22Rv1 (cell line): ENCODE measurements at regions not wholly inside any gene's neighbourhood (a gene's known extent, or its start where the extent isn't known, plus 50 kb on each side); places are given as distances from the start of the nearest gene placed in this dataset.

ENCODE experiments used
- H3K27ac ChIP-seq: fragments of 450-650 bp; 2 replicates; pipeline ENCODE4 v1.5.1; 2017
- CTCF ChIP-seq: fragments of 450-650 bp; IDR thresholded peaks from 2 replicates; pipeline ENCODE4 v1.5.1; 2017; ENCODE audit warnings: mild to moderate bottlenecking
- ZFX ChIP-seq: fragments of 450-650 bp; IDR thresholded peaks from 2 replicates; pipeline ENCODE4 v1.6.1; 2017; ENCODE audit warnings: antibody characterized with exemption, borderline replicate concordance

GRCh38 chr18:26650310-26651268 lies 102.2 kb upstream of the KCTD1 start:
- no peak overlapping the region for H3K27ac ChIP-seq
- TF ChIP-seq ZFX (no peak), CTCF (no peak)

GRCh38 chr18:26649193-26649543 lies 100.8 kb upstream of the KCTD1 start:
- TF ChIP-seq ZFX (no peak), CTCF (no peak)
- no peak overlapping the region for H3K27ac ChIP-seq

- no peak overlapping the region for H3K27ac ChIP-seq
- TF ChIP-seq CTCF (no peak), ZFX (no peak)
These were observed 100.3 kb upstream of the KCTD1 start for GRCh38 chr18:26648509-26649192.

- TF ChIP-seq CTCF (no peak), ZFX (no peak)
- H3K27ac ChIP-seq: no peak overlapping the region
These were observed 98.5 kb upstream of the KCTD1 start for GRCh38 chr18:26646901-26647300.

- no peak for TF ChIP-seq ZFX
These were observed 94.3 kb upstream of the KCTD1 start for GRCh38 chr18:26642440-26643348.

GRCh38 chr18:26640541-26640940 lies 92.2 kb upstream of the KCTD1 start:
- TF ChIP-seq ZFX: no peak
- no peak for TF ChIP-seq CTCF
- no peak overlapping the region for H3K27ac ChIP-seq

More at GRCh38 chr18:26642440-26643348, 94.3 kb upstream of the KCTD1 start:
- H3K27ac ChIP-seq: no peak overlapping the region

GRCh38 chr18:26639149-26639548 lies 90.8 kb upstream of the KCTD1 start:
- no peak overlapping the region for H3K27ac ChIP-seq
- TF ChIP-seq ZFX: no peak
- no peak for TF ChIP-seq CTCF
